ENCODE measurements at regions not wholly inside any gene's neighbourhood (a gene's known extent, or its start where the extent isn't known, plus 50 kb on each side); places are given as distances from the start of the nearest gene placed in this dataset.
"Not testable (repeated sequence)": the region's sequence is repeated elsewhere in the genome, so short reads cannot be mapped to it uniquely, and the experiment has no call there.

- no peak for DNase-seq (ENCODE audit: low spot score)
These were observed 57.2 kb downstream of the BMP15 start for GRCh38 chrX:50967736-50968135.

GRCh38 chrX:50968871-50969635 is 58.5 kb downstream of the BMP15 start:
- DNase-seq (ENCODE audit: low spot score), result not testable (repeated sequence)

GRCh38 chrX:50971395-50971794 is 60.9 kb downstream of the BMP15 start:
- DNase-seq (ENCODE audit: low spot score), result no peak

- no peak for DNase-seq (ENCODE audit: low spot score)
These were observed 62.7 kb downstream of the BMP15 start for GRCh38 chrX:50973199-50973598.

GRCh38 chrX:50978920-50979682 is 68.6 kb downstream of the BMP15 start:
- DNase-seq (ENCODE audit: low spot score), result no peak

GRCh38 chrX:50980251-50980650 is 69.7 kb downstream of the BMP15 start:
- DNase-seq (ENCODE audit: low spot score), result no peak

GRCh38 chrX:50988649-50989048 is 78.1 kb downstream of the BMP15 start:
- peak; percentile 8 for DNase-seq (ENCODE audit: low spot score)

- no peak for DNase-seq (ENCODE audit: low spot score)
These were observed 86.4 kb downstream of the BMP15 start for GRCh38 chrX:50996930-50997329.

- not testable (repeated sequence) for DNase-seq (ENCODE audit: low spot score)
These were observed 89.8 kb downstream of the BMP15 start for GRCh38 chrX:51000384-51000783.

- not testable (repeated sequence) for DNase-seq (ENCODE audit: low spot score)
These were observed 91.4 kb downstream of the BMP15 start for GRCh38 chrX:51001733-51002632.

GRCh38 chrX:51006064-51006463 is 95.5 kb downstream of the BMP15 start:
- DNase-seq (ENCODE audit: low spot score), result no peak

- no peak for DNase-seq (ENCODE audit: low spot score)
These were observed 113.7 kb downstream of the BMP15 start for GRCh38 chrX:51024106-51024696.

GRCh38 chrX:51026862-51027261 is 116.3 kb downstream of the BMP15 start:
- no peak for DNase-seq (ENCODE audit: low spot score)

GRCh38 chrX:51035746-51036145 is 125.2 kb downstream of the BMP15 start:
- no peak for DNase-seq (ENCODE audit: low spot score)

- no peak for DNase-seq (ENCODE audit: low spot score)
These were observed 137.4 kb downstream of the BMP15 start for GRCh38 chrX:51047950-51048349.

GRCh38 chrX:51053741-51054140 is 143.2 kb downstream of the BMP15 start:
- DNase-seq (ENCODE audit: low spot score), result no peak

- DNase-seq (ENCODE audit: low spot score), result no peak
These were observed 187.5 kb downstream of the BMP15 start for GRCh38 chrX:51098046-51098445.

GRCh38 chrX:51119058-51119926 is 208.8 kb downstream of the BMP15 start:
- not testable (repeated sequence) for DNase-seq (ENCODE audit: low spot score)

GRCh38 chrX:51125743-51126142 is 206.9 kb upstream of the NUDT10 start:
- DNase-seq (ENCODE audit: low spot score), result not testable (repeated sequence)

- DNase-seq (ENCODE audit: low spot score), result peak; percentile 14
These were observed 187.7 kb upstream of the NUDT10 start for GRCh38 chrX:51144828-51145442.

Measured in hepatic stellate cell (primary cell).